HEK293T (cell line): ENCODE measurements at regions not wholly inside any gene's neighbourhood (a gene's known extent, or its start where the extent isn't known, plus 50 kb on each side); places are given as distances from the start of the nearest gene placed in this dataset.

Experiments used
- CTCF ChIA-PET: fragments of 350-600 bp; formaldehyde crosslinking; extraction: SDS; loops from one replicate; lab custom pipeline; 2021; ENCODE audit warnings: antibody characterized with exemption, inconsistent platforms; lab: Yijun Ruan, JAX
- POLR2A ChIA-PET: fragments of 350-600 bp; formaldehyde crosslinking; extraction: SDS; loops from one replicate; lab custom pipeline; 2020; ENCODE audit warnings: antibody characterized with exemption, inconsistent platforms; lab: Yijun Ruan, JAX
- DNase-seq: peaks from one replicate; pipeline ENCODE4 v3.0.0; 2012; ENCODE audit warnings: mixed read lengths; ENCODE audit errors: extremely low spot score
- ARNT ChIP-seq: fragments of 450-650 bp; IDR thresholded peaks from 2 replicates; pipeline ENCODE4 v1.6.1; 2017; ENCODE audit warnings: mild to moderate bottlenecking
- BHLHE40 ChIP-seq: fragments of 450-650 bp; IDR thresholded peaks from 2 replicates; pipeline ENCODE4 v1.6.1; 2016; ENCODE audit warnings: mild to moderate bottlenecking, moderate library complexity, borderline replicate concordance
- CTBP1 ChIP-seq: fragments of 450-650 bp; IDR thresholded peaks from 2 replicates; pipeline ENCODE4 v1.6.1; 2016; ENCODE audit warnings: borderline replicate concordance
- ELF4 ChIP-seq: fragments of 450-650 bp; IDR thresholded peaks from 2 replicates; pipeline ENCODE4 v1.6.1; 2017; ENCODE audit warnings: antibody characterized with exemption
- FOXA1 ChIP-seq: fragments of 450-650 bp; IDR thresholded peaks from 2 replicates; pipeline ENCODE4 v1.6.1; 2016; ENCODE audit warnings: mild to moderate bottlenecking
- FOXK2 ChIP-seq: fragments of 450-650 bp; IDR thresholded peaks from 2 replicates; pipeline ENCODE4 v1.6.1; 2016; ENCODE audit warnings: mild to moderate bottlenecking
- FOXM1 ChIP-seq: fragments of 450-650 bp; IDR thresholded peaks from 2 replicates; pipeline ENCODE4 v1.6.1; 2017; ENCODE audit warnings: mild to moderate bottlenecking, borderline replicate concordance
- HDGF ChIP-seq: fragments of 450-650 bp; IDR thresholded peaks from 2 replicates; pipeline ENCODE4 v1.6.1; 2017; ENCODE audit warnings: antibody characterized with exemption, borderline replicate concordance
- L3MBTL2 ChIP-seq: fragments of 450-650 bp; conservative IDR thresholded peaks from 2 replicates; pipeline ENCODE4 v1.6.1; 2016; ENCODE audit warnings: mild to moderate bottlenecking
- LEF1 ChIP-seq: fragments of 450-650 bp; IDR thresholded peaks from 2 replicates; pipeline ENCODE4 v1.6.1; 2017; ENCODE audit warnings: mild to moderate bottlenecking, borderline replicate concordance
- NFRKB ChIP-seq: fragments of 450-650 bp; IDR thresholded peaks from 2 replicates; pipeline ENCODE4 v1.6.1; 2016; ENCODE audit warnings: mild to moderate bottlenecking, moderate library complexity
- SP1 ChIP-seq: fragments of 450-650 bp; IDR thresholded peaks from 2 replicates; pipeline ENCODE4 v1.6.1; 2017
- SUZ12 ChIP-seq: fragments of 450-650 bp; IDR thresholded peaks from 2 replicates; pipeline ENCODE4 v1.6.1; 2016; ENCODE audit warnings: mild to moderate bottlenecking
- TARDBP ChIP-seq: fragments of 450-650 bp; IDR thresholded peaks from 2 replicates; pipeline ENCODE4 v1.6.1; 2016
- ZNF384 ChIP-seq: fragments of 450-650 bp; IDR thresholded peaks from 2 replicates; pipeline ENCODE4 v1.6.1; 2016
- TF ChIP-seq, protein P1 (sequence below): fragments of 450-650 bp; IDR thresholded peaks from 2 replicates; pipeline ENCODE4 v1.6.1; 2016

DNA sequence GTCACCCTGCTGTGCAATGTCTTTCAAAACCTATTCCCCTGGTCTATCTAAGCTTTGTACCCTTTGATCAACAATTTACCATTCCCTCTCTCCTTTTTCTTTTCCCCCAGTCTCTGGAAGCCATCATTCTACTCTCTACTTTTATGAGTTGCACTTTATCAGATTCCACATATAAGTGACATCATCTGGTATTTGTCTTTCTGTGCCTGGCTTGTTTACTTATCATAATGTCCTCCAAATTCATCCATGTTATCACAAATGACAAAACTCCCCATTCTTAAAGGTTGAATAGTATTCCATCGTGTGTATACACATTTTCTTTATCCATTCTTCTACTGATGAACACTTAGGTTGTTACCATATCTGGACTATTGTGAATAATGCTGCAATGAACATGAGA, 344.2 kb upstream of the CCNH start:
- ChIA-PET POLR2A (no interaction called here), CTCF (no interaction called here)
- TF ChIP-seq ZNF384 (no peak), L3MBTL2 (no peak), ELF4 (no peak), TARDBP (no peak), LEF1 (no peak), BHLHE40 (no peak)
- TF ChIP-seq, protein P1, sequence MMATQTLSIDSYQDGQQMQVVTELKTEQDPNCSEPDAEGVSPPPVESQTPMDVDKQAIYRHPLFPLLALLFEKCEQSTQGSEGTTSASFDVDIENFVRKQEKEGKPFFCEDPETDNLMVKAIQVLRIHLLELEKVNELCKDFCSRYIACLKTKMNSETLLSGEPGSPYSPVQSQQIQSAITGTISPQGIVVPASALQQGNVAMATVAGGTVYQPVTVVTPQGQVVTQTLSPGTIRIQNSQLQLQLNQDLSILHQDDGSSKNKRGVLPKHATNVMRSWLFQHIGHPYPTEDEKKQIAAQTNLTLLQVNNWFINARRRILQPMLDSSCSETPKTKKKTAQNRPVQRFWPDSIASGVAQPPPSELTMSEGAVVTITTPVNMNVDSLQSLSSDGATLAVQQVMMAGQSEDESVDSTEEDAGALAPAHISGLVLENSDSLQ: no peak
- no peak for DNase-seq

DNA sequence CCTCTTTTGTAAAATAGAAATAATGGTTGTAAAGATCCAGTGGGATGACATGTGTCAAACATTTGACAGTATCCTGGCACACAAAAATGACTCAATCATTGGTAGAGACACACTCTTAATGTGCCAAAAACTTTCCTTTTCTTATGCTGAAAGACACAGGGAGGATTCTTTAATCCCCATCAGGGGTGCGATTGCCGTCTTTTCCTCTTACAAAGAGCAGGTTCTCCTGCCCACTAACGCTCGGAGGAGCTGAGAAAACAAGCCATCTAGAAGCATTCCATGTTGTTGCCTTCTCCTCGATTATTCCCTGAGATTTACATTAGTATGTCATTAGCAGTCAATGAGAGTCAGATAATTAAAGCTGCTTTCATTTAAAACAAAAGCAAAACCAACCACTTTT, 342.6 kb upstream of the CCNH start:
- TF ChIP-seq ARNT (no peak), NFRKB (no peak), ZNF384 (no peak), CTBP1 (no peak), L3MBTL2 (no peak), FOXK2 (no peak), TARDBP (no peak), LEF1 (no peak), ELF4 (no peak), FOXM1 (no peak), BHLHE40 (no peak), FOXA1 (no peak), SP1 (no peak), HDGF (no peak)
- DNase-seq: no peak
- CTCF ChIA-PET: no interaction called here
- POLR2A ChIA-PET: no interaction called here

DNA sequence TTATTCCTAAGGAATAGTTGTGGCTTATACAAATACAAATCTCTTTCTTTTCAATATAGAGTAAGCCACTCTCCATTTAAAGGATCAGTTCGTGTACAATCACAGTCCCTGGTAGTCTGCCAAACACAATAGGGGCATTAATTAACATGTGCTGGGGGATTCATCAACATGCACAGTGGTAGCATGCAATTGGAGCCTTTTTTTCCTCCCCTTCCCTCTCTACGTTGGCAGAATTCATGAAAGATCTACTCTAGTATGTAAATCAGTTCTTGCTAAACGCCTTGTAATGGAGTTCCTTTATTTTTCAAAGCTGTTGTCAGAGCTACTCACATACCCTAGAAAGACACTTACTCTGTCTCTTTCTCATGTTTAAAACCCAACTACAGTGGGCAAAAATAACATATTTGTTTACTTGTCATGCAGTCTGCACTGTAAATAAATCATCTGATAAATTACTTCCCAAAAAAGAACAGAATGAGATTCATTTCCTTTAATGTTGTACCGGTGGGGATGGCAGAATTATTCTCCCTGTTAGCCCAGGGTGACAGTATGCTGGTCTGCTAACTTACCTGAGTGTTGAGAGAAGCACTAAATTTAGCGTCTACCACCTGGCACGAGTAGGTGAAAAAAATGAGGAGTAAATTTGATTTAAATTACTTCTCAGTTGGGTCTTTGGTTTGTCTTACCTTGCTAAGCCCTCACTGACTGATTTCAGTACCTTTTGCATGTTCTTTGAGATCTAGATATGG, 341.5 kb upstream of the CCNH start:
- no peak for DNase-seq
- ChIA-PET CTCF (no interaction called here), POLR2A (no interaction called here)
- TF ChIP-seq, protein P1: no peak
- TF ChIP-seq SP1 (no peak), BHLHE40 (no peak), SUZ12 (no peak), ZNF384 (no peak), FOXK2 (no peak)

DNA sequence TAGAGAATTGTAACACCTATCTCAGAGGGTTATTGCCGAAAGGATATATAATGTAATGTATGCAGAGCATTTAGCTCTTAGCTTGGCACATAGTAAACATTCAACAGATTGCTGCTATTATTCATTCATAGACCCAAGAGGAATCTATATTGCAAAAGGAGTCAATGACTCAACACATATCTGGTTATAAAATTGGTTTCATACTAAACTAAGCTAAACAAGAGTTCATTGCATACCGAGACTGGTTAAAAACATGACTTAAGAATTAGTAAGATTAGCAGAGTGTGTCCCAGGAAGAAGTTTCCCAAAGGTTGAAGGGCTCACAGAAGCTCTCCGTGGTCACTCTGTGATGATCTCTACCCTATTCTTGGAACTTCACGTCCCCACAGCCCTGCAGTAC, 339.6 kb upstream of the CCNH start:
- ChIA-PET POLR2A (no interaction called here), CTCF (interaction anchor here (0.6 kb wide), 2 partner anchors 17 to 422 kb away, joined by 3 read pairs; no protein-coding TSS in a partner anchor)
- DNase-seq: no peak
- TF ChIP-seq, protein P1: no peak
- TF ChIP-seq ELF4: no peak
- no peak for TF ChIP-seq BHLHE40
- TF ChIP-seq SUZ12: no peak
- no peak for TF ChIP-seq FOXA1
- no peak for TF ChIP-seq LEF1
- TF ChIP-seq CTBP1: no peak
- no peak for TF ChIP-seq ZNF384
- TF ChIP-seq FOXM1: no peak
- no peak for TF ChIP-seq TARDBP
- no peak for TF ChIP-seq L3MBTL2
- TF ChIP-seq FOXK2: no peak
- TF ChIP-seq ARNT: no peak
- TF ChIP-seq SP1: no peak
- no peak for TF ChIP-seq NFRKB
- TF ChIP-seq HDGF: no peak

DNA sequence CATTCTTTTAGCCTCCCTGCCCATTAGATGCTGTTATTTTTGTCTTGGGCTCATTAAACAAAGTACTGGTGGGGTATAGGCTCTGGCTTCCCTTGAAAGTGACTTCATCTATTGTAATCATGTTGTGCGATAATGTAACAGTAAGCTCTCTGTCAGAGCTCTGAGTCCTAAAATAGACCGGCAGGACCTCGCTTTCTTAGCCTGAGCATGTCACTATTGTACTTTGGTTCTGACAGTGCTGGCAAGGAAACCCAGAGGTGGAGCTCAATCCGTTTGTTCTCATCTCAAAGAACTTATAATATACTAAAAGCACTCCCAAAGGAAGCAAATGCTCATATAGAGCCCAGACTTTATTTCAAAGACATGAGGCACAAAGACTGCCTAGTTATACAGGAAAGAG, 339.1 kb upstream of the CCNH start:
- ChIA-PET CTCF (no interaction called here), POLR2A (no interaction called here)
- TF ChIP-seq LEF1 (no peak), L3MBTL2 (no peak), ELF4 (no peak), FOXM1 (no peak), FOXK2 (no peak), ARNT (no peak)
- TF ChIP-seq, protein P1: no peak
- DNase-seq: no peak
